GM12872 (cell line): ENCODE measurements at regions not wholly inside any gene's neighbourhood (a gene's known extent, or its start where the extent isn't known, plus 50 kb on each side); places are given as distances from the start of the nearest gene placed in this dataset.

Experiments used
- CTCF ChIP-seq: IDR thresholded peaks from 3 replicates; pipeline ENCODE4 v1.5.1; 2011; ENCODE audit warnings: low read depth, mild to moderate bottlenecking, low read length, moderate library complexity; ENCODE audit not compliant: insufficient read depth

- no peak for TF ChIP-seq CTCF
Measured at GRCh38 chr12:131437706-131438492, 273.0 kb upstream of the SFSWAP start.

GRCh38 chr12:131438881-131439280 is 272.0 kb upstream of the SFSWAP start:
- TF ChIP-seq CTCF = no peak

GRCh38 chr12:131441060-131441396 is 269.9 kb upstream of the SFSWAP start:
- TF ChIP-seq CTCF = no peak

- no peak for TF ChIP-seq CTCF
Measured at GRCh38 chr12:131441638-131442336, 269.1 kb upstream of the SFSWAP start.

GRCh38 chr12:131442337-131442918 is 268.5 kb upstream of the SFSWAP start:
- TF ChIP-seq CTCF = no peak

GRCh38 chr12:131443019-131444000 is 267.6 kb upstream of the SFSWAP start:
- no peak for TF ChIP-seq CTCF
